ENCODE measurements at regions not wholly inside any gene's neighbourhood (a gene's known extent, or its start where the extent isn't known, plus 50 kb on each side); places are given as distances from the start of the nearest gene placed in this dataset.

GRCh38 chr10:125291836-125292235 is 131.5 kb upstream of the CTBP2 start:
- no peaks in the 10 kb centered on the region for H3K27me3 ChIP-seq (ENCODE audit: low read depth)
- intact Hi-C loops (cut with DNase I), result no loop called here
- no peak overlapping the region for H3K27ac ChIP-seq
- H3K36me3 ChIP-seq, result no peaks in the 10 kb centered on the region
- no peak for TF ChIP-seq CTCF (IDR thresholded peaks at IDR 0.05)
- ATAC-seq (no peak), DNase-seq (no peak)
- H3K9me3 ChIP-seq, result no peaks in the 10 kb centered on the region
- H3K4me1 ChIP-seq, result no peaks in the 10 kb centered on the region
- H3K4me3 ChIP-seq, result no peak overlapping the region

- no peak overlapping the region for H3K27ac ChIP-seq
- no peak overlapping the region for H3K4me3 ChIP-seq
- no peak for DNase-seq
- peaks cover 11% of the 10 kb centered on the region for H3K27me3 ChIP-seq (ENCODE audit: low read depth)
- no peaks in the 10 kb centered on the region for H3K4me1 ChIP-seq
- intact Hi-C loops (cut with DNase I), result no loop called here
- H3K36me3 ChIP-seq, result no peaks in the 10 kb centered on the region
- no peak for TF ChIP-seq CTCF (IDR thresholded peaks at IDR 0.05)
- ATAC-seq, result no peak
- H3K9me3 ChIP-seq, result no peaks in the 10 kb centered on the region
Measured at GRCh38 chr10:125289461-125289860, 129.1 kb upstream of the CTBP2 start.

GRCh38 chr10:125284875-125285597 is 124.7 kb upstream of the CTBP2 start:
- Histone ChIP-seq H3K4me1 (no peaks in the 10 kb centered on the region), H3K27me3 (ENCODE audit: low read depth) (peaks cover 24% of the 10 kb centered on the region), H3K4me3 (no peak overlapping the region), H3K9me3 (no peaks in the 10 kb centered on the region), H3K27ac (no peak overlapping the region), H3K36me3 (no peaks in the 10 kb centered on the region)
- DNase-seq (no peak), ATAC-seq (no peak)
- no peak for TF ChIP-seq CTCF (IDR thresholded peaks at IDR 0.05)
- intact Hi-C loops (cut with DNase I), result no loop called here

- DNase-seq (no peak), ATAC-seq (no peak)
- Histone ChIP-seq H3K27ac (no peak overlapping the region), H3K4me3 (no peak overlapping the region), H3K4me1 (no peaks in the 10 kb centered on the region), H3K9me3 (no peaks in the 10 kb centered on the region), H3K27me3 (ENCODE audit: low read depth) (peaks cover 24% of the 10 kb centered on the region), H3K36me3 (no peaks in the 10 kb centered on the region)
- TF ChIP-seq CTCF (IDR thresholded peaks at IDR 0.05), result no peak
- intact Hi-C loops (cut with DNase I), result no loop called here
Measured at GRCh38 chr10:125283836-125284614, 123.7 kb upstream of the CTBP2 start.

- Histone ChIP-seq H3K36me3 (no peaks in the 10 kb centered on the region), H3K27me3 (ENCODE audit: low read depth) (peaks cover 24% of the 10 kb centered on the region), H3K9me3 (no peaks in the 10 kb centered on the region), H3K27ac (no peak overlapping the region), H3K4me1 (no peaks in the 10 kb centered on the region), H3K4me3 (no peak overlapping the region)
- DNase-seq (no peak), ATAC-seq (no peak)
- TF ChIP-seq CTCF (IDR thresholded peaks at IDR 0.05), result no peak
- intact Hi-C loops (cut with DNase I), result no loop called here
Measured at GRCh38 chr10:125283191-125283835, 123.0 kb upstream of the CTBP2 start.
